AG04449 (cell line): ENCODE measurements at regions not wholly inside any gene's neighbourhood (a gene's known extent, or its start where the extent isn't known, plus 50 kb on each side); places are given as distances from the start of the nearest gene placed in this dataset.

Experiments used
- CTCF ChIA-PET: fragments of 350-600 bp; formaldehyde crosslinking; extraction: SDS; loops from one replicate; lab custom pipeline; 2021; ENCODE audit warnings: antibody characterized with exemption; lab: Yijun Ruan, JAX
- POLR2A ChIA-PET: fragments of 400-600, 350-600 bp; formaldehyde crosslinking; extraction: SDS; loops from one replicate; lab custom pipeline; 2020; ENCODE audit warnings: antibody characterized with exemption, inconsistent platforms; lab: Yijun Ruan, JAX
- DNase-seq: peaks from one replicate; pipeline ENCODE4 v3.0.0-alpha.2; 2010; ENCODE audit warnings: low read depth, low spot score
- H3K4me3 ChIP-seq: 2 replicates; pipeline ENCODE4 v1.5.1; 2011; ENCODE audit warnings: low read depth, mild to moderate bottlenecking, control low read depth, low read length
- CTCF ChIP-seq: IDR thresholded peaks from one replicate; pipeline ENCODE4 v1.5.1; 2011; ENCODE audit warnings: mild to moderate bottlenecking, moderate library complexity, low read length, control low read depth, inconsistent platforms; ENCODE audit not compliant: insufficient read depth; ENCODE audit errors: missing control alignments

DNA sequence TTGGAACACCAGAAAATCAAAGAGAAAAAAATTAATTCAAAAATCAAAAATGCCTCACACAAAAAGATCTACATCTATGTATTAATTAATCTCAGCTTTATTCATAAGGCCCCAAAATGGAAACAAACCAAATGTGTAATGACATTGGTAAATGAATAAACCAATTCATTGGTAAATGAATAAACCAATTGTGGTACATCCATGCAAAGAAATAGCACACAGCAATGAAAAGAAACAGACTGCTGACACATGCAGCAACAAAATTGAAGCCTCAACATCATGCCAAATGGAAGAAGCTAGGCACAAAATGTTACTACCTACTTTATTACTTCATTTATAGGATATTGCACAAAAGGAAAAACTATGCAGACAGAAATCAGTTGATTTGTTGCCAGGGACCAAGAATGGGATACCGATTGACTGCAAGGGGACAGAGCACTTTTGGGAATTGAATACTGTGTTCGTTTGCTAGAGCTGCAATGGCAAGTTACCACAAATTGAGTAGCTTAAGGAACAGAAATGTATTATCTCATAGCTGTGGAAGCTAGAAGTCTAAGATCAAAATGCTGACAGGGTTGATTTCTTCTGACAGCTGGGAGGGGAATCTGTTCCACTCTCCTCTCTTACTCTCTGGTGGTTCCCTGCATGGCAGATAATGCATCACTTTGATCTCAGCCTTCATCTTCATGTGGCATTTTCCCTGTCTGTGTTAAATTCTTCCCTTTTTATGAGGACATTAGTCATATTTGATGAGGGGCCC lies 252.8 kb downstream of the RFC3 start:
- POLR2A ChIA-PET: no interaction called here
- no peak overlapping the region for H3K4me3 ChIP-seq
- no peak for DNase-seq
- CTCF ChIA-PET: interaction anchor here (0.9 to 1.2 kb wide), 4 partner anchors 9 to 147 kb away, joined by 3 to 4 read pairs (median 3); no protein-coding TSS in a partner anchor
- no peak for TF ChIP-seq CTCF

- no peak for TF ChIP-seq CTCF
- H3K4me3 ChIP-seq: no peak overlapping the region
- ChIA-PET CTCF (interaction anchor here (0.8 to 4.8 kb wide), 9 partner anchors 10 to 276 kb away, joined by 3 to 75 read pairs (median 6); no protein-coding TSS in a partner anchor), POLR2A (no interaction called here)
- DNase-seq: no peak
Observed at GRCh38 chr13:34076319-34076718, 258.4 kb downstream of the RFC3 start.

- ChIA-PET CTCF (interaction anchor here (0.8 to 4.8 kb wide), 18 partner anchors 10 to 1081 kb away, joined by 3 to 75 read pairs (median 4); no protein-coding TSS in a partner anchor), POLR2A (no interaction called here)
- peak; percentile 12 for DNase-seq
- no peak for TF ChIP-seq CTCF
- no peak overlapping the region for H3K4me3 ChIP-seq
Observed at GRCh38 chr13:34076943-34077703, 259.2 kb downstream of the RFC3 start.

GRCh38 chr13:34078334-34078999 lies 260.5 kb downstream of the RFC3 start:
- CTCF ChIA-PET: interaction anchor here (1.5 to 4.8 kb wide), 8 partner anchors 11 to 1080 kb away, joined by 3 to 75 read pairs (median 6); no protein-coding TSS in a partner anchor
- no peak for TF ChIP-seq CTCF
- no peak overlapping the region for H3K4me3 ChIP-seq
- POLR2A ChIA-PET: no interaction called here
- DNase-seq: no peak

GRCh38 chr13:34085204-34085603 lies 267.3 kb downstream of the RFC3 start:
- CTCF ChIA-PET: no interaction called here
- DNase-seq: no peak
- POLR2A ChIA-PET: no interaction called here
- no peak overlapping the region for H3K4me3 ChIP-seq
- TF ChIP-seq CTCF: no peak
